Liver (tissue), 3 donors: ENCODE measurements at regions not wholly inside any gene's neighbourhood (a gene's known extent, or its start where the extent isn't known, plus 50 kb on each side); places are given as distances from the start of the nearest gene placed in this dataset.
"Not testable (repeated sequence)": the region's sequence is repeated elsewhere in the genome, so short reads cannot be mapped to it uniquely, and the experiment has no call there.

Experiments
- ATF3 ChIP-seq: IDR thresholded peaks from 2 replicates; pipeline ENCODE4 v1.6.1; 2016; ENCODE audit warnings: antibody characterized with exemption
- CTCF ChIP-seq: fragments of 150-350 bp; IDR thresholded peaks from 2 replicates; pipeline ENCODE4 v1.5.1; 2017; ENCODE audit warnings: improper control_type of control experiment, low read depth, low read length; ENCODE audit not compliant: missing input control
- GABPA ChIP-seq, 2 donors: IDR thresholded peaks in 1 of 2; conservative IDR thresholded peaks in 1 of 2; 2 replicates each; pipeline ENCODE4 v1.6.1; 2016; ENCODE audit warnings: antibody characterized with exemption in 2 of 2, mild to moderate bottlenecking in 1 of 2, moderate library complexity in 1 of 2
- MAX ChIP-seq: IDR thresholded peaks from 2 replicates; pipeline ENCODE4 v1.6.1; 2016; ENCODE audit warnings: antibody characterized with exemption
- NR2F2 ChIP-seq: IDR thresholded peaks from 2 replicates; pipeline ENCODE4 v1.6.1; 2016; ENCODE audit warnings: antibody characterized with exemption
- REST ChIP-seq: IDR thresholded peaks from 2 replicates; pipeline ENCODE4 v1.6.1; 2016; ENCODE audit warnings: antibody characterized with exemption, mild to moderate bottlenecking
- SP1 ChIP-seq: IDR thresholded peaks from 2 replicates; pipeline ENCODE4 v1.6.1; 2018; ENCODE audit warnings: antibody characterized with exemption, mild to moderate bottlenecking
- TAF1 ChIP-seq: conservative IDR thresholded peaks from 2 replicates; pipeline ENCODE4 v1.6.1; 2016; ENCODE audit warnings: antibody characterized with exemption, mild to moderate bottlenecking
- YY1 ChIP-seq: IDR thresholded peaks from 2 replicates; pipeline ENCODE4 v1.6.1; 2016; ENCODE audit warnings: antibody characterized with exemption, mild to moderate bottlenecking
- donor health status: healthy.
- donor health status: healthy.

- TF ChIP-seq CTCF; MAX; REST; GABPA (IDR thresholded peaks at IDR 0.05 in 1 of 2, conservative IDR thresholded peaks at IDR 0.05 in 1 of 2); ATF3; NR2F2; TAF1; YY1; SP1: not testable (repeated sequence)
Measured at GRCh38 chr16:29268348-29268747, 138.2 kb downstream of the NPIPB11 start.
